ENCODE measurements at regions not wholly inside any gene's neighbourhood (a gene's known extent, or its start where the extent isn't known, plus 50 kb on each side); places are given as distances from the start of the nearest gene placed in this dataset.

DNA sequence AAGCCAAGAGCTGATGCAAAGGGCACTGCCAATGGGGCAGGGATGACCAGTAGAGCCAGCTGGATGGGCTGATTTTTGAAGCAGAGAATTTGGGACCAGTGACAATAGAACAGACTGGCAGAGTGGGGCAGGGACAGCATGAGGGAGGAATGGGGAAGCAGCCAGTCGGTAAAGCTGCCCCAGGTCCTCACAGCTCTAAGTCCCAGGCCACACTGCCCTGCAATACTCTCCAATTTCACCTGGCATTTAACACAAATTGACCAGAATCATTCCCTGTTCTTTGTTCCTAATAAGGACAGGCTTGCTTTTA is 186.9 kb downstream of the CTTN start:
- no peaks in the 10 kb centered on the region for H3K9me2 ChIP-seq (replicated peaks; ENCODE audit: insufficient read depth, low read length)
- H3K36me3 ChIP-seq (ENCODE audit: insufficient read depth, low read length) = no peaks in the 10 kb centered on the region
- no peak overlapping the region for H2AFZ ChIP-seq (ENCODE audit: low read length)
- no peaks in the 10 kb centered on the region for H3K79me2 ChIP-seq (ENCODE audit: low read length)
- H3K9me3 ChIP-seq (ENCODE audit: low read length) = no peaks in the 10 kb centered on the region
- DNase-seq = no peak
- H3K4me3 ChIP-seq (ENCODE audit: low read length) = no peak overlapping the region
- no peaks in the 10 kb centered on the region for H3K4me1 ChIP-seq (ENCODE audit: low read length)
- H4K20me1 ChIP-seq (ENCODE audit: insufficient read depth, low read depth, low read length) = no peaks in the 10 kb centered on the region
- no peak overlapping the region for H3K4me2 ChIP-seq (ENCODE audit: low read depth, low read length, poor library complexity, severe bottlenecking)
- no peak overlapping the region for H3K27ac ChIP-seq (ENCODE audit: low read length)
- no peaks in the 10 kb centered on the region for H3K27me3 ChIP-seq (ENCODE audit: low read length)
- no peak overlapping the region for H3K9ac ChIP-seq (ENCODE audit: low read length)

DNA sequence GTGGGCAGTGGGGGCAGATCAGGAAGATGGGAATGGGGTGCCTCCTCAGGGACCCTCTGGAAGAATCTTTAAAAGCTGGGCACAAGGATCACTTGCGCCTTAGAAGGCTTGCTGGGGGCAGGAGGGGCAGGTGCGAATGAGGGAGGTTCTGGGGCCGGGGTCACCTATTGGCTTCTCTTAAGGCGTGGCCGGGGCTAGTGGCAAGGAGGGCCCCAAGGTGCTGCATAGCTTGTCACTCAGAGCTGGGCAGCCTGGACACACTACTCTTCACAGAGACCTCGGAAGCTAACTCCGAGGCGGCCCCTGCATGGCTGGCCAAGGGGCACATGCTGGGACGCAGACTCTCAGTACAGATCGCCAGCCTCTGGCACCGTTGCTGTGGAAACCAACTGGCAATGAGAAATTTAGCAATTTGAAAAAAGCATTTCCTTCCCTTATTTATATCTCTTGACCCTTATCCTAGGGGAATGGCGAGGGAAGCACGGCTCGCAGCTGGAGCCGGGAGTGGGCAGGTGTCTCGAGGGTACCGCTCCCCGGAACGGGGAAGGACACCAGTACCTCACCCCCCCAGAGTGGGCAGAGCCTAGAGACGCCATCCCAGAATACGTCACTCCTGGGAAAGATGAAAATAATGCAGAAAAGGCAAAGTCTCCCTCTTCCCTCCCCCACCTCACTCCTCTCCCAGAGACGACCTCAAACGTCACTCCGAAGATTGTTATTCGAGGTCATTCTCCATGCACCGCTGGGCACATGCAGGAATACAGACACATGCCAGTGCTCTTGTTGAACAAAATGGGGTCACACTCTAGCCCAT is 188.1 kb downstream of the CTTN start:
- Histone ChIP-seq H3K4me1 (ENCODE audit: low read length) (no peaks in the 10 kb centered on the region), H3K4me2 (ENCODE audit: low read depth, low read length, poor library complexity, severe bottlenecking) (no peak overlapping the region), H2AFZ (ENCODE audit: low read length) (no peak overlapping the region), H3K27ac (ENCODE audit: low read length) (no peak overlapping the region), H3K27me3 (ENCODE audit: low read length) (no peaks in the 10 kb centered on the region), H3K4me3 (ENCODE audit: low read length) (no peak overlapping the region), H4K20me1 (ENCODE audit: insufficient read depth, low read depth, low read length) (no peaks in the 10 kb centered on the region), H3K36me3 (ENCODE audit: insufficient read depth, low read length) (no peaks in the 10 kb centered on the region), H3K79me2 (ENCODE audit: low read length) (no peaks in the 10 kb centered on the region), H3K9me2 (replicated peaks; ENCODE audit: insufficient read depth, low read length) (no peaks in the 10 kb centered on the region), H3K9me3 (ENCODE audit: low read length) (no peaks in the 10 kb centered on the region), H3K9ac (ENCODE audit: low read length) (no peak overlapping the region)
- no peak for DNase-seq

DNA sequence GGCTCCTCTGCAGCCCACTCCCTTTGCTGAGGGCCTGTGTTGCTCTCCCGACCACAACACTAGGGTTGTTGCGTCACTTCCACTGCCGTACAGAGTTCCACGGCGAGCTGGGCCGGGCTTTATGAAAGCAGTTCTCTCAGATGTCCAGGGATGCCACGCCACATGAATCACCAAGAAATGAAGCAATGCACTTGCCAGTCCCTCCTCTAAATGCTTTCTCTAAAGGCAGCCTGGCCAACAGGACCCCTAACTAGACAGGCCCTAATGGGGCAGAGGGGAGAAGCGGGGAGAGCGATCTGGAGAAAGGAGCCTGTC is 188.7 kb downstream of the CTTN start:
- Histone ChIP-seq H2AFZ (ENCODE audit: low read length) (no peak overlapping the region), H3K4me3 (ENCODE audit: low read length) (no peak overlapping the region), H3K79me2 (ENCODE audit: low read length) (no peaks in the 10 kb centered on the region), H3K4me1 (ENCODE audit: low read length) (no peaks in the 10 kb centered on the region), H3K4me2 (ENCODE audit: low read depth, low read length, poor library complexity, severe bottlenecking) (no peak overlapping the region), H3K36me3 (ENCODE audit: insufficient read depth, low read length) (no peaks in the 10 kb centered on the region), H3K27me3 (ENCODE audit: low read length) (no peaks in the 10 kb centered on the region), H3K27ac (ENCODE audit: low read length) (no peak overlapping the region), H3K9me2 (replicated peaks; ENCODE audit: insufficient read depth, low read length) (no peaks in the 10 kb centered on the region), H4K20me1 (ENCODE audit: insufficient read depth, low read depth, low read length) (no peaks in the 10 kb centered on the region), H3K9ac (ENCODE audit: low read length) (no peak overlapping the region), H3K9me3 (ENCODE audit: low read length) (no peaks in the 10 kb centered on the region)
- DNase-seq = no peak

DNA sequence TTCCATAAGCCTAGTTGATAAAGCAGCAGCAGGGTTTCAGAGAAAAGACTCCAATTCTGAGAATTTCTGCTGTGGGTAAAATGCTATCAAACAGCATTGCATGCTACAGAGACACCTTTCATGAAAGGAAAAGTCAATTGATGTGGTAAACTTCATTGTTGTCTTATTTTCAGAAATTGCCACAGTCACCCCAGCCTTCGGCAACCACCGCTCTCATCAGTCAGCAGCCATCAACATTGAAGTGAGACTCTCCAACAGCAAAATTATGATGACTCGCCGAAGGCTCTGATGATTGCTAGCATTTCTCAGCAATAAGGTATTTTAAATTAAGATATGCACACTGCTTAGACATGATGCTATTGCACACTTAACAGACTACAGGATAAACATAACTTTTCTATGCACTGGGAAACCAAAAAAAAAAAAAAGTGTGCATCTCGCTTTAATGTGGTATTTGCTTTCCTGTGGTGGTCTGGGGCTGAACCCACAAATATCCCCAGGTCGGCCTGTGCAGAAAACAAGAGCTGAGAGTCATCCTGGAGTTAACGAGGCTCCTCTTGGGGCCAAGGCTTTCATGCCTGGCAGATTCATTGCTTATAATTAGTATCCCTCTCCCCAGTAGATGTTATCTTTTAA is 192.1 kb downstream of the CTTN start:
- DNase-seq = no peak

DNA sequence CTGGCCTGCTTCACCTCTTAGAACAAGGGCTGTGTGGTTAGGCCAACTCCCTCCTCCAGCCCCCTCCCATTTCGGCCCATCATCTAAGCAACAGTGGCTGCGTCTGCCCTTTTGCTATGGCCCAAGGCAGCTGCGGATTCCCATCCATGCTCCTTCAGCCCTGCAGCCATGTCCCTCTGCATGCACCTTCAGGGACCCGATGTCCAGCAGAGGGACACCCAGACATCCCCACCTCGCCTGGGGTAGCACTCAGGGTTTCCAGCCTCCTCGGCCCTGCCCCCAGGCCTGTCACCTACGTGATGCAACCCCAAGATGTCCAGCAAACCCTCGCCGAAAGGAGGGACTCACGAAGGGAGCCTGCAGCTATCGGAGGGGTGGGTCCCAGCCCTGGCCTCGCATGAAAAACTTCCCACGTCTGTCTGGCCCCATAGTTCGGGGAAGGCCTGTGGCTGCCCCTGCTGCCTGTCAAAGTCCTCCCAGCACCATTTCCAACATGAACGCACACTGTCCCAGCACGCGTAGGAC is 194.4 kb downstream of the CTTN start:
- no peak overlapping the region for H2AFZ ChIP-seq (ENCODE audit: low read length)
- H3K9me3 ChIP-seq (ENCODE audit: low read length) = no peaks in the 10 kb centered on the region
- H3K4me1 ChIP-seq (ENCODE audit: low read length) = no peaks in the 10 kb centered on the region
- H3K27ac ChIP-seq (ENCODE audit: low read length) = no peak overlapping the region
- H3K27me3 ChIP-seq (ENCODE audit: low read length) = no peaks in the 10 kb centered on the region
- no peak overlapping the region for H3K4me2 ChIP-seq (ENCODE audit: low read depth, low read length, poor library complexity, severe bottlenecking)
- H3K9ac ChIP-seq (ENCODE audit: low read length) = no peak overlapping the region
- H4K20me1 ChIP-seq (ENCODE audit: insufficient read depth, low read depth, low read length) = no peaks in the 10 kb centered on the region
- no peak for DNase-seq
- H3K4me3 ChIP-seq (ENCODE audit: low read length) = no peak overlapping the region
- no peaks in the 10 kb centered on the region for H3K79me2 ChIP-seq (ENCODE audit: low read length)
- no peaks in the 10 kb centered on the region for H3K9me2 ChIP-seq (replicated peaks; ENCODE audit: insufficient read depth, low read length)
- no peaks in the 10 kb centered on the region for H3K36me3 ChIP-seq (ENCODE audit: insufficient read depth, low read length)

More for the DNA sequence above, 192.1 kb downstream of the CTTN start:
- H3K36me3 ChIP-seq (ENCODE audit: insufficient read depth, low read length) = no peaks in the 10 kb centered on the region
- no peak overlapping the region for H3K4me2 ChIP-seq (ENCODE audit: low read depth, low read length, poor library complexity, severe bottlenecking)
- H3K9me3 ChIP-seq (ENCODE audit: low read length) = no peaks in the 10 kb centered on the region
- no peaks in the 10 kb centered on the region for H3K4me1 ChIP-seq (ENCODE audit: low read length)
- H3K9ac ChIP-seq (ENCODE audit: low read length) = no peak overlapping the region
- H4K20me1 ChIP-seq (ENCODE audit: insufficient read depth, low read depth, low read length) = no peaks in the 10 kb centered on the region
- H3K27ac ChIP-seq (ENCODE audit: low read length) = no peak overlapping the region
- no peak overlapping the region for H2AFZ ChIP-seq (ENCODE audit: low read length)
- no peaks in the 10 kb centered on the region for H3K27me3 ChIP-seq (ENCODE audit: low read length)
- H3K4me3 ChIP-seq (ENCODE audit: low read length) = no peak overlapping the region
- H3K9me2 ChIP-seq (replicated peaks; ENCODE audit: insufficient read depth, low read length) = no peaks in the 10 kb centered on the region
- H3K79me2 ChIP-seq (ENCODE audit: low read length) = no peaks in the 10 kb centered on the region

DNA sequence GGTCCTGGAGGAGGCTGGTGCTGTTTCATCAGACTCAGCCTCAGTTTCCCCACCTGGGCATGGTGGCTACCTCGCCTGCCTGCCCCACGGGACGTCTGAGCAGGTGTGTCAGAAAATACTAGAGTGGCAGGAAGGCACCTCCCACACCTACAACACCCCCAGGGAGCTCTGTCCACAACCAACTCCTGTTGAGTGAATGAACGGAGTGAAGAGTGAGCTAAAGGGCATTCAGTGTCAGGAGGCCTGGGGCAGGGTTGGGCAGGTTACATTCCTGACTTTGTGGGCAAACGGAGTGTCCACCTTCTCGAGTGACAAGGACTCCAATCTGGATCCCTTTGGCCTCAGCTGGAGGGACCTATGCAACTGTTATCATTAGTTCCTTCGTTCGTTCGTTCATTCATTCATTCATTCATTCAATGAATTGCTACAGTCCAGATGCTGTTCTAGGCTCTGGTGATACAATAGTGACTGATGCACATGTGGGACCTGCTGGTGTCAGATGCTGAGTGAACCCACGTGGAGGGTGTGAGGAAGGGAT is 195.2 kb downstream of the CTTN start:
- Histone ChIP-seq H3K9me2 (replicated peaks; ENCODE audit: insufficient read depth, low read length) (no peaks in the 10 kb centered on the region), H3K79me2 (ENCODE audit: low read length) (no peaks in the 10 kb centered on the region), H2AFZ (ENCODE audit: low read length) (no peak overlapping the region), H3K36me3 (ENCODE audit: insufficient read depth, low read length) (no peaks in the 10 kb centered on the region), H3K9ac (ENCODE audit: low read length) (no peak overlapping the region), H4K20me1 (ENCODE audit: insufficient read depth, low read depth, low read length) (no peaks in the 10 kb centered on the region), H3K27me3 (ENCODE audit: low read length) (no peaks in the 10 kb centered on the region), H3K4me2 (ENCODE audit: low read depth, low read length, poor library complexity, severe bottlenecking) (no peak overlapping the region), H3K4me3 (ENCODE audit: low read length) (no peak overlapping the region), H3K4me1 (ENCODE audit: low read length) (no peaks in the 10 kb centered on the region), H3K27ac (ENCODE audit: low read length) (no peak overlapping the region), H3K9me3 (ENCODE audit: low read length) (no peaks in the 10 kb centered on the region)
- no peak for DNase-seq

DNA sequence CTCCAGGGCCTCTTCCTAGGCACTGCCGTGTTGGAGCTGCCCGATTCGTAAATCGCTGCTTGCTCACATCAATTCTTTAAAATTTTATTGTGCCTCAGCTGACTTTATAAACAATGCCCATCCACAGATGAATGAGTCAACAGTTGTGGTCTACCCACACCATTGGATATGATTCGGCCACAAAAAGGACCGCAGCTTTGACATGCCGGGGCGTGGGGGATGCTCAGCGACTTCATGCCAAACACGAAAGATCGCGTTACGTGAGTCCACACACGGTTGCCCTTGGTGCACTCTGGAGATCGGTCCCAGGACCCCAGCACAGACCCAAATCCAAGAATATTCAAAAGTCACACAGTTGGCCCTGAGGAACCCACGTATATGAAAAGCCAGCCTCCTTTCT is 195.7 kb downstream of the CTTN start:
- Histone ChIP-seq H3K36me3 (ENCODE audit: insufficient read depth, low read length) (no peaks in the 10 kb centered on the region), H3K27me3 (ENCODE audit: low read length) (no peaks in the 10 kb centered on the region), H3K9ac (ENCODE audit: low read length) (no peak overlapping the region), H4K20me1 (ENCODE audit: insufficient read depth, low read depth, low read length) (no peaks in the 10 kb centered on the region), H3K9me2 (replicated peaks; ENCODE audit: insufficient read depth, low read length) (no peaks in the 10 kb centered on the region), H3K4me2 (ENCODE audit: low read depth, low read length, poor library complexity, severe bottlenecking) (no peak overlapping the region), H3K27ac (ENCODE audit: low read length) (no peak overlapping the region), H3K4me3 (ENCODE audit: low read length) (no peak overlapping the region), H3K4me1 (ENCODE audit: low read length) (no peaks in the 10 kb centered on the region), H2AFZ (ENCODE audit: low read length) (no peak overlapping the region), H3K9me3 (ENCODE audit: low read length) (no peaks in the 10 kb centered on the region), H3K79me2 (ENCODE audit: low read length) (no peaks in the 10 kb centered on the region)
- no peak for DNase-seq

DNA sequence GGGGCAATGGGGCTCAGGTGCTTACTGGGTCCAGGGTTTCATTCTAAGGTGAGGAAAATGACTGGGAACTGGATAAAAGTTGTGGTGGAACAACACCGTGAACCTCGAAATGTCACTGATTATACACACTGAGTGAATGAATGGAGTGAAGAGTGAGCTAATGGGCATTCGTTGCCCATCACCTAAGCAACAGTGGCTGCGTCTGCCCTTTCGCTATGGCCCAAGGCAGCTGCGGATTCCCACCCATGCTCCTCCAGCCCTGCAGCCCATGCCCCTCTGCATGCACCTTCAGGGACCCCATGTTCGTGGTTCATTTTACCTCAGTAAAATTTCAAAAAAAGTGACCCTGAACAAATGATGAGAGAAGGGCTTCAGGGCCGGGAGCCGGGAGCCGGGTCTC is 196.3 kb downstream of the CTTN start:
- no peak overlapping the region for H3K27ac ChIP-seq (ENCODE audit: low read length)
- no peaks in the 10 kb centered on the region for H4K20me1 ChIP-seq (ENCODE audit: insufficient read depth, low read depth, low read length)
- H3K9ac ChIP-seq (ENCODE audit: low read length) = no peak overlapping the region
- H2AFZ ChIP-seq (ENCODE audit: low read length) = no peak overlapping the region
- H3K36me3 ChIP-seq (ENCODE audit: insufficient read depth, low read length) = no peaks in the 10 kb centered on the region
- no peak overlapping the region for H3K4me2 ChIP-seq (ENCODE audit: low read depth, low read length, poor library complexity, severe bottlenecking)
- no peaks in the 10 kb centered on the region for H3K9me2 ChIP-seq (replicated peaks; ENCODE audit: insufficient read depth, low read length)
- no peaks in the 10 kb centered on the region for H3K4me1 ChIP-seq (ENCODE audit: low read length)
- DNase-seq = no peak
- H3K27me3 ChIP-seq (ENCODE audit: low read length) = no peaks in the 10 kb centered on the region
- no peak overlapping the region for H3K4me3 ChIP-seq (ENCODE audit: low read length)
- no peaks in the 10 kb centered on the region for H3K79me2 ChIP-seq (ENCODE audit: low read length)
- no peaks in the 10 kb centered on the region for H3K9me3 ChIP-seq (ENCODE audit: low read length)

All from Karpas-422 (cell line).